Left kidney (tissue), 1 donor: ENCODE measurements at regions not wholly inside any gene's neighbourhood (a gene's known extent, or its start where the extent isn't known, plus 50 kb on each side); places are given as distances from the start of the nearest gene placed in this dataset.
"Not testable (repeated sequence)": the region's sequence is repeated elsewhere in the genome, so short reads cannot be mapped to it uniquely, and the experiment has no call there.

Experiments used
- DNase-seq: peaks from one replicate; pipeline ENCODE4 v3.0.0-alpha.2; 2013

DNA sequence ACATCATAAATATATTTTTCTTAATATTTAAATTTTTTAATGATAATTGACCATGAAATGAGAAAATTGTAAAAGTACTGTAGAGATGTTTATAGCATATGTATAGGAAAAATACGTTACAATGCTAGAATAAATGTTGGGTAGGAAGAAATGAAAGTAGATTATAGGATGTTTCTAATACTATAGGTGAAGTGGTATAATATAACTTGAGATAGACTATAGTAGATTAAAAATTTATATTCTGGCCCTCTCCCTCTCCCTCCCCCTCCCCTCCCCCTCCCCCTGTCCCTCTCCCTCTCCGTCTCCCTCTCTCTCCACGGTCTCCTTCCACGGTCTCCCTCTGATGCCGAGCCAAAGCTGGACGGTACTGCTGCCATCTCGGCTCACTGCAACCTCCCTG, 585.9 kb upstream of the SEMA6D start:
- not testable (repeated sequence) for DNase-seq

DNA sequence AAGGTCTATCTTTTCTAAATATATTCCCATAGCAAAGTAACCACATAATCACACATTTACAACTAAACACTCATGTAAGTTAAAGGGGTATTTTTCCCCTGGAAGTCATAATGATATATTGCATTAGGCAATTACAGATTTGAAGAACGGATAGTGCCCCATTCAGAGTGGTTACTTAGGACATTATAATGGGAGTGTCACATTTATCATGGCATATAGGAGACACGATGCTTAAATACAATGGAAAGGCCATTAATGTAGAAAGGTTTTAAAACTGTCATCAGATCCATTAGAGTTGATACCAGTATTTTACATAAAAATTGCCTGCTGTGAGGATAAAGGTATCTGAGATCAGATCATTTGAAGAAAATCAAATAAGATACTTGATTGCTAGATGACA, 582.0 kb upstream of the SEMA6D start:
- DNase-seq = no peak

DNA sequence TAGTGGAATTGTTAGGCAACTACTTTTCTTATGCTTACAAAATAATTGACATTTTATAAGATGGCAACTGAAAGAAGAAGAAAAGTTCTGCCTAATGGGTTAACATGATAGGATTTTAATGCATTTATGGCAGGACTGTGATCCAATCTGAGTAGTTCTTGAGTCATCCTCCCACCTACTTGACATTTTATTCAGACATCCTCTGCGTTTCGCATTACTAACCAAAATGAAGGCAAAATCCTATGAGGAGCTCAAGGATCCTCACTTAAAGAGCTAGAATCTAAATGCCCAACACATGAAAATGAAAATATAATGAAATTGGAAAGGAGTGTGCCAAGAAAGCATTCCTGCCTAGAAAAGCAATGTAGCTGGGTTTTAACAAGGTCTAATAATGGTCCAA, 581.1 kb upstream of the SEMA6D start:
- no peak for DNase-seq

DNA sequence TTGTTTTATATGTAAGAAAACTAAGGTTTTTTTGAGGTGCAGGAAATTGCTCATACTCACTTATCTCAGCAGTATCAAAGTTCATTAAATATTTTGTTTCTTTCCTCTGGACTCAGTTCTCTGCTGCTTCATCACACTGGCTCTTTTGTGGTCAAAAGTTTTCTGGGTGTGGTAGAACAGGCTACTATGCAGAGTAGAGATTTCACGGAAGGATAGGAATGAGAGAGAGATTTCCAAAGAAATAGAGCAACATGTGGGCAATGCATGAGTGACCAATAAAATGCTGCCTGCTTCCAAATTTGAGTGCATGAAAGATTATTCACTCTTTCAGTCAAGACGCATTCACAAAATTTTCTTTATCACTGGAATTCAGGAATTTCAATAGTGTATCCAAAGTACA, 577.3 kb upstream of the SEMA6D start:
- DNase-seq = no peak

DNA sequence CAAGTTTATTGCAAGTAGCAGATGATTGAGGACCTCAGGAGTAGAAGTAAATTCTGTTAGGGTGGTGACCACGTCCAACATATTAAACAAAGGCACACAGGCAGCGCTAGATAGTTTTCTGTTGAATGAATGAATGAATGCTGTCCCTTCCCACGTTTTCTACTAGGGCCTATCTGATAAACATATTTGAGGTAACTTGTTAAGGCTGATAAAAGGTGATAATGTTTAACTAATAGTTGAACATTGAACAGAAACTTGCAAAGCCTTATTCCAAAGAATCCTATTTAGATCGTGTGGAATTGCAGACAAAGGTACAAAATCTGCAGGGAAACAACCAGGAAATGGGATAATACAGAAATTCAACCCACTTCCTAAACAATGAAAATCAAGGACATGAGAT, 559.5 kb upstream of the SEMA6D start:
- DNase-seq = no peak

DNA sequence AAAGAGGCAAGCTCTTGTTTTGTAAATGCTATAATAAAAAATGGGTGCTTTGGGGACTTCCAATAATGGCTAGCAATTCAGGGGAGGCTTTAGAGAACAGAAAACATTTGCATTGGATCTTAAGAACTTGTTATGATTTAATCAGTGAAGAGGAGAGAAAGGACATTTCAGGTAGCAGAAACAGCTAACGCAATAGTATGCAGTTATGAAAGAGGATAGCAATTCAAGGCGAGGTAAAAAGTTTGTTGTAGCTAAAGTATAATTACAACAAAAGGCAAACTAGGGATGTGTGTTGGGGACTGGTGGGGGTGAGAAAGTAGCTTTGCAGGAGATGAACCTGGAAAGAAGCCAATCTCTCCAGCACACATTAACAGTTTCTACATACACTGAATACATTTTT, 558.7 kb upstream of the SEMA6D start:
- no peak for DNase-seq

DNA sequence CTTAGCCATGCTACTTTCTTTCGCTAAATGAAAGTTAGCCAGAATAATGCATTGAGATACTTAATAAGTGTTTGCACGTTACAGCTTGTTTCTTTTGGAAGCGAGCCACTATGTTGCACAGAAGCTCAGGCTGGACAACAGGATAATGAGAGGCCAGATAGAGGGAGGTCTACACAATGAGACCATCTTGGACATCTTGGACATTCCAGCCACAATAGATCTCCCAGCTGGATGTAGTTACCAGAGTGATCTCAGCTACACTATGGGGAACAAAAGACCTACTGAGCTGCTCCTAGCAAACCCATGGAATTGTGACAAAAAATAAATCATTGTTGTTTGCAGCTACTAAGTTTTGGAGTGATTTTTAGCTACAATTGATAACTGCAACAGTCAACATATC, 540.1 kb upstream of the SEMA6D start:
- DNase-seq = no peak

DNA sequence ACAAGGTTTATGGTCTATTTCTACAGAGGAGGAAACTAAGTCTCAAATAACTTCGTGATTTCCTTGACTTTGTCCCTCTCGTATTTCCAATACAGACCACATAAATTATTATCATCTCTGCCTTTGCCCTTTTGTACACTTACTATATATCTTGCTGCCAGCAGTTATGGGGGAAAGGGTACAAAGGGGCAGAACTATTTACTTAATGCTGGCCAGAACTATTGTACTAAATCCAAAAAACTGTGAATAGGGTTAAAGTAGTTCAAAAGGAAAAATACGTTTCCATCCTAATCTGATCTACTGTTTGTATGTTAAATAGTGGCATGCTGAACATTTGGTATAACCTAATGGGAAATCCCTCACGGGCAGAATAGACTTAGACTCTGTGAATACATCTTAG, 537.3 kb upstream of the SEMA6D start:
- DNase-seq = no peak

DNA sequence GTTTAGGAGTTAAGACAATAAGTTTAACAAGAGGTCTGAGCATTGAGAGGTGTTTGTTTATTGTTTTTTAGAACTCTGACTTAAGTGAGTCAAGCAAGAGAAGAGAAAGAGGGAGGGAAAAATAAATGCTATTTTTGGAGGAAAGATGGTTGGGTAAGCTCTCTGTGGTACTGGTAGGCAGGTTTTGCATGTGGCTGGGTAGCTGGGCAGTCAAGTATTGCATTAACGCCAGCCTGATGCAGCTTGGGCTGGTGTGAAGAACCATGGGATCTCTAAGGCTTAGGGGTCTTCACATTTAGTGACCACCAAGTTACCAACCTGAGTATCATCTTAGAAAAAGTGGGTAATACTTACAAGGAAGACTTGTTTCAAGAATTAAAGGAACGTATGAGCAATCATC, 534.5 kb upstream of the SEMA6D start:
- DNase-seq = no peak

DNA sequence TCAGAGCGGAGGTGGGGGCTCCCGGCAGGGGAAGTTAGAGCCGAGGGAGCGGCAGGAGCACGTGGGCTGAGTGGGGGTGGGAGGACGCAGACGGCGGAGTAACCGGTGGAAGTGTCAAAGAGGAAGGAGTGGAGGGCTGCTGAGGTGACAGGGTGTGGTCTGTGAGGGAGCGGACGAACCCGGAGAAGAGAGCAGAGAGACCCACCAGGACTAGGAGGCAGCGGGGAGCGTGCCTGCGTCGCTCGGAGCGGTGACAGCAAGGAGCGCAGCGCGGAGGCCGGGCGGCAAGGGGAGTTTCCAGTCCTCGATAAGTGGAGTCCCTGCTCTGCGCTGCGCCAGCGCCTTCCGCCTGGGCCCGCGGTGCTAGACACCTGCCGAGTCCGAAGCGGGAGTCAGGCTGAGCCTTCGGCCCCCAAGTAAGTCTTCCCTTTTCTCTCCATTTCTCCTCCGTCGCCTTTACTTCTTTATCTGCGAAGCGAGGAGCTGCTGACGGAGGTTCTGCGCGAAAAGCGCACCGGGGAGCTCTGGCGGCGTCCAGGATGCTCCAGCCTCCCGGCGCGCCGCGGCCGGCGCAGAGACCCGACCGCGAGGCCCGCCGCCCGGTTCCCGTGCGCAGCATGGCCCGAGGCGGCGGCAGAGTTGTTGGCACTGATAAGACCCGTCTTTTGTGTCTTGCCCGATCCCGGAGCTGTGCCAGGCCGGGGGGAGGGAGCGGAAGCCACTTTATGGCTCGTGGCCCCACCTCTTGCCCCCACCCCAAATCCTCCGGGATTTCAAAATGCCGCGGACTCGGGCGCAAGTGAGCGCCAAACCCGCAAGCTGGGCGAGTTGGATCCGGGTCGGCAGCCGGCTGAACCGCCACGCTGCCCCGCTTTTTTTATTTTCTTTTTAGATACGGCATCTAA, 533.0 kb upstream of the SEMA6D start:
- DNase-seq = peak; percentile 29

DNA sequence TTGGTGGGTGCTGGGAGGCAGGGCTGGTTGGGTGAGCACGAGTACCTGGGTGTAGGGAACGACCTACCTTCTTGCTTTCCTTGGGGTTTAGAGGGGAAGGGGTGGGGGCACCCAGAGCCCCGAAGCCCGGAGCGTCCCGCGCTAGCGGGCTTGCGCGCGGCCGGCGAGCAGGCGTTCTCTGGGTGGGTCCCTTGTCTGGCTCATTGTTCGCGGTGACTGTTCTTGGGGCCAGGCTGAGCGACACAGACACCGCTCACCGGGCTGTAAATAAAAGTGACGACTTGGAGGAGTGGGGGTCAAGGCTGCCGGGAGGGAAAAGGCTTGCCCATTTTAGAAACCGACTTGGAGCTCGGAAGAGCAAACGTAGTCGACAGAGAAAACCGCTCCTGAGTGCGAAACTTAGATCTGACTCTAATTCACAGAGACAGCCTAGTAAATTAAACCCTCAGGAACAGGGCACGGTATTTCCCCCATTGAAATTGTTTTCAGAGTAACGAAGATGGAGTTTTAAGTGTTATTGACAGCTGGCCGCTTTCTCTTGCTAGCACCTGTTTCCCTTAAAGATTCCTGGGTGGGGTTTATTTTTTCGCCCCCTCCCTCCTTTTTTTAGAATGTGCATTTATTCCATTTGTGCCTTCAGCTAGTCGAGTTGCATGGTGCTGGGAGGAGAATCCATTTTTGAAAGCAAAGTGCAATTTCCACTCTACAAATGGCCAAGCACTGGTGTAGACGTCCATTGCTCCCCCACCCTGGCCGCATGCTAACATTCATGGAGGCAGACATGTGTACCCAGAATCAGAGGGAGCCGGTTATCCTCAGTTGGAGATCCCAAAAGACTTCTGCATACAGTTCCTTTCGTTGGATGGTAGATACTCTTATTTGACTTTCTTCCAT, 532.1 kb upstream of the SEMA6D start:
- peak; percentile 19 for DNase-seq

DNA sequence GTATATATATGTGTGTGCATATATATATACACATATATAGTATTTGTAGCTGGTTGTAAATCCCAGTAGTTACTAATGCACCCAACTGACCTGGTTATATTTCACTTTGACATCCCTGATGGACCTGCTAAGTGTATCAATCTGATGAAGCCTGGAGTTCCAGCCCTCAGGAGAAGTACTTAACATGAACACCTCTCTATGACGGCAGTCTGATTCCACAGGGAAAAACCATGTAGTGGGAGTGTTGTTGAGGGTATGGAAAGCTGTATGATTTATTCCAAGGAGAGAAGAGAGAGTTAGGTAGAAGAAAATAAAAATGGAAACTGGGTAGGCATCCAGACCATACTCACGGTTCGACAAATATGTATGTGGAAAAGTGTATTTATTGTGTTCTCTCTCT, 531.2 kb upstream of the SEMA6D start:
- no peak for DNase-seq

DNA sequence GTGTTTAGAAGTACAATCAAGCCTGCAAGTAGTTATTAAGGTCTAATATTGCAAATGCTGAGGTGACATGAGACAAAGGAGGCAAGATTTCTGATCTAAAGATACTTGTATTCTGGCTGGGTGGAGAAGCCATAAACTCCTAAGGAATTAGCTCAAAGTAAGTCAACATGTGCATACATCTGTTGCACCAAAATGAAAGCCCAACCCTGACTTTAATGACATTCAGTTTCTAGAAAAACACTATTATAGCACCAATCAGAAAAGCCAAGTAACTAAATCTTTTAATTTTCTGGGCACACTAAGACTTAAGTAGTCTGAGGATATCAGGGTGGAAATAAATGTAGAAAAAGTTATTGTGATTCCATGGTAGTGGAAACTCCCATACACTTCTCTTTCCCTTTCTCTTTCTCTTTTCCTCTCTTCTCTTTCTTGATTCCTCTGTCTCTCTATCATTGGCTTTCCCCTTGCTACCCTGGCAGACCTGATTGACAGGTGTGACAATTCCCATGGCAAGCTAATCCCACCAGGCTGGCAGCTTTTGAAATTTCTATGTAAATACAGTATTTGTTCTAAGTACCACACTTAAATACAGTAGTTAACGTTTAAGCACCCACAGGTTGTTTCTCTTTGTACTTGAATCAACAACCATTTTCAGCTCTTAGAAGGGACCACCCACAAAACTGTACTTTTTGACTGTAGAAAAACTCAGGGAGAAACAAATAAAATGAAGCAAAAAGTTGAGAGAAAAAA, 528.4 kb upstream of the SEMA6D start:
- DNase-seq = no peak

DNA sequence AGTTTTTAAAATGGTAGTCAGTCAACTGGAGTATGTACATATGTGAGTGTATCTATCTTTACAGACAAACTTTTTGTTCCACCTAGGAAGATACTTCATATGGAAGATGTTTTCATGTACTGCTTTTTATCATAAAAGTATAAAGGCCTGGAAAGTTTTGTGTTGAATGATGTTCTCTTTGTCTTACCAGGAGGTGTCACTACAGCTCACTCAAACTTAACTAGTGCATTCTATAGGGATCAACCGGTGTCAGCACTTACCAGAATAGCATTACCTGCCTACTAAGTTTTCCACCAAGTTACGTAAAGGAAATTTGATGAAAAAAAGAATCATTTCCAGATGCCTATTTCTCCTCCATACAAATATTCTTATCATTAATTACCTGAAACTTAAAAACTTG, 522.6 kb upstream of the SEMA6D start:
- DNase-seq = peak; percentile 29

DNA sequence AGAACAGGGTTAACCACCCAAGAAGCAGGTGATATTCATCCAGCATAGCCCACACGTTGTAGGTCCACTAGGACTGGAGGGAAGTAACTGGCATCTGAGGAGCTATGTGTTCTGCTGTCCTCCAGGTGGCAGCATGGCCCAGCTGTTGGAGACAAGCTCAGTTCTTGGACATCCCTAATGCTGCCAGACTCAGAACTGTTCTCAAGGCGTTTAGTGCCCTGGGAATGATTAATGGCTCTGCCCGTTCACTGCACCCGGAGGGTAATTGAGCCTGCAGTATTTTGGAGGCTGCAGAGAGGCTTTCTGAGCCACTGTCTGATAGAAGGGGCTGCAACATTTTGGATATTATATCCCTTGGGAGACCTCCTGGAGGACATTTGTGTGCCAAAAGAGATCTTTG, 521.3 kb upstream of the SEMA6D start:
- peak; percentile 89 for DNase-seq

DNA sequence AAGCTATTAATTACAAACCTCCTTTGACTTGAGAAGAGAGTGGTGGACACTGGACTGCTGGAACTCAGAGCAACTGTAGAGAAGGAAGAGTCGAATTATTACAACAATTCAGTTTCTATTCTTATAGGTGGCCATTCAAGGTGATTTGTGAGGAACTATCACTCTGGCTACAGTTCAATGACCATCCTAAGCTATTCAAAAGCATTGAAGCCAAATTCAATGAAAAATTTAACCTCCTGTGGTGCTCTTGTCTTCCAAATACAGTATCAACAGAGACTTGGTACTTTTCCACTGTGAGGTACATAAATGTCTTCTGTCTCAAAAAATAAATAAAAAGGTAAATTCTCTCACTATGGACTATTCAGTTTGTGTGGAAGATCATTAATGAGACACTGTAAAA, 513.3 kb upstream of the SEMA6D start:
- DNase-seq = no peak

DNA sequence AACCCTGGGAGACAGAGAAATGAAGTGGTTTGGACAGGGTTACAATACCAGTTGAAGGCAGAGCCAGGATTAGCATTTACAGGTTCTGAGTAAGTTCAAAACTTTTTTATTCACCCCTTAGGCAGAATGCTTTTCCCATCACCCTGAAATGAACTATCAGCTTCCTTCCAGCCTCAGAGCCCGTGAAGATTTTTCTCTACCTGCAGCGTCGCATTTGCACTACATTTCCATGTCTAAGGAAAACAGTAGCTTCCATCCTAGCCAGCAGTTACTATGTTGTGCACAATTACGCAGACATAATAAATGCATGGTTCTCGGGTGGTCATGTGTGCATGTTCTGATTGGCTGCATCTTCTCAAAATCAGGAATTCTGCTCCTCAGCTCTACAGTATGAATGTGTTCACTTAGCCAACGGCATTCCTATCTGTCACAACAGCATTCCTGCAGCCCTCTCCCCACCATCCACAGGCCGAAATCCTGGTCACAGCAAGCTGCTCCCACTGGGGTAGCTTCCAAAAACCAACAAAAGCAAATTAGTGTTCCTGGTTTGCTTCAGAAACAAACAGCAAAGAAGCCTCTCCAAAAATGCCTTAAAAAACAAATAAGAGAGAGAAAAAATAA, 510.8 kb upstream of the SEMA6D start:
- DNase-seq = no peak

DNA sequence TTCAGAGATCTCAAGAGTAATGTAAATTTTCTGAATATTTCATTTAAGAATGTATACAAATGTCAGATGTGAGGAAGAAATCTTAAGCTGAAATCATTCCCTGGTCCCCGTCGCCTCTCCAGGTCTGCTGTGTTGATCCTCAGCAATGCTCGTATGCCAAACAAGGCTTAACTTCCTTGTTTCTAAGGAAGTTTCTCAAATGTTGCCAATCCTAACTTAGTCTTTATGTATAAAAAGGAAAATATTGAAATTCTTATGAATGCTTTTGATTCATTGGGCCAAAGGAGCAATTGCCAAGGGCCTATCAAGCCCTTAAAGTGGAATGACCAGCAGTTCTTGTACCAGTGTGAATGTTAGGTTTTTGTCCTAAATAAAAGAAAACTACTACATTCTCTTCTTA, 507.7 kb upstream of the SEMA6D start:
- no peak for DNase-seq

DNA sequence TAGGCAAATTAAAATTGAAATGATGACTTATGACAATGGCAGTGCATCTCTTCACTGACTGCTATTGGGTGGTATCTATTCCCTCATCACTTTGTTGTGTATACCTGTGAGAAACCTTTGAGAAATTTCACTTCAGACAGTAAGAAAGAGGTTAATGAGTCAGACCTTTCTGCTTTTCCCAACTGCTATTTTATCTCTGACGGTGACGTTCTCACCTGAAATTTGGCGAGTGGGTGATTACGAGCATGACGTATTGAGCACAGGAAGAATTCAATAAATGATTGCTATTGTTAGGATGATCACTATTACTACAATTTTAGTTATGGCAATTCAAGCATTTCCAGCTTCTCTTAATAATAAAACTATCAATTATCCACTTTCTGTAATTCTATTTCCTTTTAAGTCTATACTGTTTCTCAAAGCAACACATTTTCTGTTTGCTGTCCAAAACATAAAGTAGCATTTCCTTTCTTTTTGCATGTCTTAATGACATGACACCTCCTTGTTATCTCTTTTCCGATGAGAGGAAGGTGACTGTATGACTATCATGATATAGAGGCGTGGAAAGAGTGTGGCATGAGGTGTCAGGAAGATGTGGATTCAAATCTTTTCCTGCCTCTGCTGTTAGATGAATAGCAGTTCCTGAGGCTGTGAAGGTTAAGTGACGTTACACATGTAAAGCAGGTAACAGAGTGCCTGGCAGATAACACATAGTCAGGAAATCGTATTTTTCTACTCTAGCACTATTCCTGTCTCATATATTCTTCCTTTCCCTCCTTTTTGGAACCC, 504.9 kb upstream of the SEMA6D start:
- DNase-seq = no peak

DNA sequence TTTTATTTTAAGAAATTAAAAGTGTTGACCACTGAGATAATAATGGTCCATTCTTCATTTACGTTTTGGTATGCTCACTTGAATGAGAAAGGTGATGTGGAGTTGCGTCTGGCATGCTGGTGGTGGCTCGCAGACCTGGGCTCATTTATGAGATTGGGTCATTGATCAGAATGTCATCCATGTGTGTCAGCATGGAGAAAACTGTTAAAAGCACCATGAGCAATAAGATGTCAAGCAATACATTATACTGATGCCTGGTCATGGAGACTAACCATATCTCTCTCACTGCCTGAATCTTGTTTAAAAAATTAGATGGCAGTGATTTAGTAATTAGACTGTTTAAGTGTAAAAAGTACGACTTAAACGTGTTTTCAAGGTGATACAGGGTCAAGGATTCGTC, 503.4 kb upstream of the SEMA6D start:
- no peak for DNase-seq

DNA sequence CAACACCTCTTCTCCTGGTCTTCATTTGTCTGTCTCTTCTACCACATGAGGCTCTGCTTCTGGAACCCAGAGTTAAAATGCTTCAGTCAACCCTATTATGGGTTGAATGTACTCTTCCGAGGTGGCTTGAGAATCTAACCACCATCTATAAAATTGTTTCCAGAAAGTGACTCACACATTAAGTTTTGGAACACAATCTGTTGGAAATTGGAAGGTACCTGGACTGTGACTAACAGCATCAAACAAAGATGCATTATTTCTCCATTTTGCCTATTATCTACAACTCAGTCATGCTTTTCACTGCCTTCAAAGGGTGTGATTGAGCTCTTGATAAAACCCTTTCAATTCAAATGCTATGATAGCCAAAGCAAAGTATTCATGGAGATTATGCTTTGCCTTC, 499.0 kb upstream of the SEMA6D start:
- no peak for DNase-seq
